TTC549 (cell line): ENCODE measurements at regions not wholly inside any gene's neighbourhood (a gene's known extent, or its start where the extent isn't known, plus 50 kb on each side); places are given as distances from the start of the nearest gene placed in this dataset.
"Not testable (repeated sequence)": the region's sequence is repeated elsewhere in the genome, so short reads cannot be mapped to it uniquely, and the experiment has no call there.

ENCODE experiments used
- FAIRE-seq: peaks from 2 replicates; lab custom pipeline; 2012; peaks lifted over from hg19 to GRCh38; lab: Jason Lieb, UNC

- no peak for FAIRE-seq
Measured at GRCh38 chr3:118573912-118574311, 460.7 kb downstream of the IGSF11 start.

- FAIRE-seq: no peak
Measured at GRCh38 chr3:118577055-118577777, 457.4 kb downstream of the IGSF11 start.

- FAIRE-seq: no peak
Measured at GRCh38 chr3:118578559-118578958, 456.1 kb downstream of the IGSF11 start.

- FAIRE-seq: no peak
Measured at GRCh38 chr3:118587037-118587741, 447.5 kb downstream of the IGSF11 start.

- FAIRE-seq: no peak
Measured at GRCh38 chr3:118587847-118588246, 446.8 kb downstream of the IGSF11 start.

GRCh38 chr3:118593277-118593670 is 441.4 kb downstream of the IGSF11 start:
- no peak for FAIRE-seq

- no peak for FAIRE-seq
Measured at GRCh38 chr3:118597184-118597583, 437.5 kb downstream of the IGSF11 start.

GRCh38 chr3:118607915-118608820 is 426.5 kb downstream of the IGSF11 start:
- FAIRE-seq: no peak

- no peak for FAIRE-seq
Measured at GRCh38 chr3:118618247-118619040, 416.2 kb downstream of the IGSF11 start.

GRCh38 chr3:118626453-118626852 is 408.2 kb downstream of the IGSF11 start:
- FAIRE-seq: no peak

GRCh38 chr3:118628704-118629341 is 405.8 kb downstream of the IGSF11 start:
- FAIRE-seq: no peak

GRCh38 chr3:118629821-118630220 is 404.8 kb downstream of the IGSF11 start:
- FAIRE-seq: no peak

- FAIRE-seq: no peak
Measured at GRCh38 chr3:118635711-118636110, 398.9 kb downstream of the IGSF11 start.

- FAIRE-seq: no peak
Measured at GRCh38 chr3:118636841-118637240, 397.8 kb downstream of the IGSF11 start.

- FAIRE-seq: no peak
Measured at GRCh38 chr3:118637846-118638245, 396.8 kb downstream of the IGSF11 start.

- no peak for FAIRE-seq
Measured at GRCh38 chr3:118641608-118642007, 393.0 kb downstream of the IGSF11 start.

GRCh38 chr3:118671192-118671591 is 363.5 kb downstream of the IGSF11 start:
- FAIRE-seq: no peak

- FAIRE-seq: no peak
Measured at GRCh38 chr3:118675305-118675704, 359.3 kb downstream of the IGSF11 start.

GRCh38 chr3:118678663-118679062 is 356.0 kb downstream of the IGSF11 start:
- not testable (repeated sequence) for FAIRE-seq

- FAIRE-seq: no peak
Measured at GRCh38 chr3:118682921-118683320, 351.7 kb downstream of the IGSF11 start.

GRCh38 chr3:118683636-118684035 is 351.0 kb downstream of the IGSF11 start:
- no peak for FAIRE-seq
